Duodenal mucosa (tissue), 2 donors: ENCODE measurements at regions not wholly inside any gene's neighbourhood (a gene's known extent, or its start where the extent isn't known, plus 50 kb on each side); places are given as distances from the start of the nearest gene placed in this dataset.

Source experiments
- H3K27ac ChIP-seq: one replicate; pipeline ENCODE4 v1.7.0; 2013; ENCODE audit warnings: low read depth, low read length
- H3K27me3 ChIP-seq, 2 donors: one replicate each; pipeline ENCODE4 v1.7.0; 2013; ENCODE audit warnings: low read length in 2 of 2, control low read depth in 1 of 2; ENCODE audit not compliant: insufficient read depth in 2 of 2, control insufficient read depth in 1 of 2
- H3K36me3 ChIP-seq, 2 donors: one replicate each; pipeline ENCODE4 v1.7.0; 2013; ENCODE audit warnings: low read length in 2 of 2, control low read depth in 1 of 2; ENCODE audit not compliant: insufficient read depth in 2 of 2, control insufficient read depth in 1 of 2
- H3K4me1 ChIP-seq, 2 donors: one replicate each; pipeline ENCODE4 v1.7.0; 2013; ENCODE audit warnings: low read length in 2 of 2, control low read depth in 1 of 2; ENCODE audit not compliant: insufficient read depth in 2 of 2, control insufficient read depth in 1 of 2
- H3K4me3 ChIP-seq, 2 donors: one replicate each; pipeline ENCODE4 v1.7.0; 2013; ENCODE audit warnings: low read length in 2 of 2, low read depth in 1 of 2
- H3K9ac ChIP-seq, 2 donors: one replicate each; pipeline ENCODE4 v1.7.0; 2013; ENCODE audit warnings: low read length in 2 of 2, low read depth in 1 of 2
- H3K9me3 ChIP-seq, 2 donors: one replicate each; pipeline ENCODE4 v1.7.0; 2013; ENCODE audit warnings: low read length in 2 of 2, control low read depth in 1 of 2; ENCODE audit not compliant: control insufficient read depth in 1 of 2

DNA sequence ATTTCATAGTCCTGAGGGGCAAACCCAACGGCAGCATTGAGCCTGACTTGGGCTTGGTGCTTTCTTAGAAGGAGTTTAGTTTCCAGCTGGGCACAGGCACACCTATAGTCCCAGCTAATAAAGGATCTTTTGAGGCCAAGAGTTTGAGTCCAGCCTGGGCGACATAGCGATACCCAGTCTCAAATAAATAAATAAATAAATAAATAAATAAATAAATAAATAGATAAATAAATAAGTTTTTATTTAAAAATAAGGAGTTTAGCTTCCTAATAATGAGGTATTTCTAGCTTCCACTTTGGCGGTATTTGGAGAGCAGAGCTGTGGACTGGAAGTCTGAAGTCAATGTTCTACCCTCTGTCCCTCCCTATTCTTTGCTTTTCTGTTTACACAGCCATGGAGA, 186.6 kb downstream of the URB2 start:
- no peaks in the 10 kb centered on the region for H3K27me3 ChIP-seq
- no peak overlapping the region for H3K9ac ChIP-seq
- no peak overlapping the region for H3K4me3 ChIP-seq
- H3K27ac ChIP-seq = no peak overlapping the region
- H3K36me3 ChIP-seq = no peaks in the 10 kb centered on the region
- peaks cover 8 to 16% of the 10 kb centered on the region in 2 donors for H3K9me3 ChIP-seq
- H3K4me1 ChIP-seq = no peaks in the 10 kb centered on the region

DNA sequence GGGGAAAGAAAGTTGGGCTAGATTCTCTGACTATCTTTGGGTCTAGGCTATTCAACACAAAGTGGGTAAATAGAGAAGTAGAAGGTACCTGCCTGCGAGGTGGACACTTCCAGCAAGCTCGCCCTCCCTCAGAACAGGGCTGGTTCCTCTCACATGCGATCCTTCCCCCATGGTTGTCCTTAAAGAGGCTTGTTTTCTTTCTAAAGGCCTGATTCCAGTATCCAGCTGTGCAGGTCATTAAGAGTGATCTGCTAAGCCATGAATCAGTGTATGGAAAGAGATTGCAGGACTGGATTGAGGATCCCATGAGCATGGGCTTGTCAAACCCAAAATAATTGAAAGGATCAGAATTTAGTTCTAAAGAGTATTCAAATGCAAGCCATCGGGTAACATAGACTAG, 189.0 kb downstream of the URB2 start:
- Histone ChIP-seq H3K4me3 (no peak overlapping the region), H3K36me3 (no peaks in the 10 kb centered on the region), H3K27ac (no peak overlapping the region), H3K9me3 (peaks cover 4 to 5% of the 10 kb centered on the region in 2 donors), H3K9ac (no peak overlapping the region), H3K27me3 (no peaks in the 10 kb centered on the region), H3K4me1 (no peaks in the 10 kb centered on the region)

DNA sequence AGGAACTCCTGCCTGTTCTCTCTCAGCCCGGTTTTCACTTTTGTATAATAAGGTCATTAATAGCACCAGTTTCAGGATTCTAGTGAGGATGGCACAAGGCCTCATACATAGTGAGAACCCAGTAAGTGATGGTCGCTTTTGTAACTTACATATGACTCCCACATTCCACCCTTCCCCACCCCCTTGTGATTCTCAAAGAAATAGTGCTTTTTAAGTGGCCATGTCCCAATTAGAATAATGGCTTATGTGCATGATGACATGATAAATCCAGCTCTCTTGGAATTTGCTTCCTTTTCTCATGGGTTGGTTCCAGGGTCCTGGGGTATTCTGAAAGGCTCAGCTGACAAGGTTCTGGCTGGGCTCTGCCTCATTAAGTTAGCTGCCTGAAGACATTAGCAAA, 189.9 kb downstream of the URB2 start:
- H3K36me3 ChIP-seq = no peaks in the 10 kb centered on the region
- H3K9me3 ChIP-seq = no peaks in the 10 kb centered on the region
- no peaks in the 10 kb centered on the region for H3K27me3 ChIP-seq
- H3K27ac ChIP-seq = no peak overlapping the region
- no peaks in the 10 kb centered on the region for H3K4me1 ChIP-seq
- no peak overlapping the region for H3K9ac ChIP-seq
- no peak overlapping the region for H3K4me3 ChIP-seq

DNA sequence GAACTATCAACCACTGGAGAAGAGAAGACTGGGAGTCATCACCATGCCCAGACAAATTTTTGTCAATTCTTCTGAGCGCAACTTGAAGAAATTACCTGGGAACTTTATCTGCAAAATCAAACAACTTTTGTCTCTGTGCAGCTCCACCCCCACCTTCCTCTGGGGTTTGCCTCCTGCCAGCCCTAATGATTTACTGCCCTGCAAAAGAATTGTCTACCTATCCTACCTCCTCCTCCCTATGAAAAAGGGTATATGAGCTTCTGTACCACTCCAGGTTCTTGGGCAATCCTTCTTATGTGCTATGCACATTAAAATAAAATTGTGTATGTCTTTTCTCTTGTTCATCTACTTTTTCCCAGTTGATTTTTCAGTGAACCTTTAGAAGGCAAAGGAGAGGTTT, 191.9 kb downstream of the URB2 start:
- H3K4me1 ChIP-seq = no peaks in the 10 kb centered on the region
- H3K9ac ChIP-seq = no peak overlapping the region
- H3K9me3 ChIP-seq = no peaks in the 10 kb centered on the region
- no peaks in the 10 kb centered on the region for H3K36me3 ChIP-seq
- H3K27me3 ChIP-seq = no peaks in the 10 kb centered on the region
- no peak overlapping the region for H3K4me3 ChIP-seq
- no peak overlapping the region for H3K27ac ChIP-seq

DNA sequence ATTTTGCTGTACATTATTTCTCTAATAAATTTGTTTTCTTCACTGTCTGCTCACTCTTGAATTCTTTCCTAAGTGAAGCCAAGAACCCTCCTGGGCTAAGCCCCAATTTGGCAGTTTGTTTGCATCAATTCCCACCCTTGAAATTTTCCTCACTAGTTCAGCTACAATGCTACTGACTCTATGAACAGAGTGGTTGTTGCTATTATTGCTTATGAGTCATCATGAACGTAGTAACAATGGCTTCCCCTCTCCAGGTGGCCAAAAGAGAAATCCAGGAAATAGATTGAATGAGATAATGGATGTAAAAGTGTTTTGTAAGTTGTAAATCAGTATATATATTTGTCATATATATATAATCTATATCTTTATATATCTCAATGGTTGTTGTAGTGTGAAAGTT, 193.0 kb downstream of the URB2 start:
- Histone ChIP-seq H3K4me3 (no peak overlapping the region), H3K4me1 (no peaks in the 10 kb centered on the region), H3K9ac (no peak overlapping the region), H3K27me3 (no peaks in the 10 kb centered on the region), H3K36me3 (no peaks in the 10 kb centered on the region), H3K9me3 (no peaks in the 10 kb centered on the region), H3K27ac (no peak overlapping the region)

DNA sequence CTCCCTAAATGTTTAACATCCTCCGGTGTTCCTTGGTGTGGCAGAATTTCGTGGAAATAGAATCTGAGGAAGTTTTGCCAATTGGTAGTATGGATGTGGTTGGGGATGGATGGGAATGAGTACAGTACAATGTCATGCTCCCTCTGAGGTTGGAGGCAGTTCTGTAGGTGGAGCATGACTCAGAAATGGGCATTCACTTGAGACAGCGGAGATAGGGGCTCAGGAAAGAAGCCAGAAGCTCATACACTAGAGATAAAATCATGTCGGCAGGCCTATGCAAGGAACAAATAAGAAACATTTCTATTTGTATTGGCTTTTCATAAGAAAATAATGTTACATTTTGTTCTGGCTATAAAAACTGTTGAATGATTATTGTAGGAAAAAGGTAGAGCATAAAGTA, 196.0 kb downstream of the URB2 start:
- H3K4me1 ChIP-seq = no peaks in the 10 kb centered on the region
- no peak overlapping the region for H3K4me3 ChIP-seq
- no peak overlapping the region for H3K9ac ChIP-seq
- H3K9me3 ChIP-seq = no peaks in the 10 kb centered on the region
- H3K27ac ChIP-seq = no peak overlapping the region
- H3K27me3 ChIP-seq = no peaks in the 10 kb centered on the region
- no peaks in the 10 kb centered on the region for H3K36me3 ChIP-seq

DNA sequence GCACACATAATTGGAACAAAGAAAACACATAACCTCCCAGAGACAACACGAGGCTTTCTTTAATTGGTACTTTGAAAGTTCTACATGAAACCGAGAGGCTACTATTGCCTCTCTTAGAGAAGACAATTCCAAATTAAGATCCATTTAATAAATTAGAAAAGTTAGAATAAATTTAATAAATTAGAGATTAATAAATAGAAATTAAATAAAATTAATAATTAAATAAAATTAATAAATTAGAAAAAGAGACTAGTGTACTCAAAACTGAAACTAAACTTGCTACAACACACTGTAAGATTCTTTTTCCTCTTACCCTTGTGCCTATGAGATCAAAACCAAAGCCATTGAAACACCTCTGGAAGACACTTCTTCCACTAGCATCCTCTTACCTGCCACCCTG, 199.0 kb downstream of the URB2 start:
- no peaks in the 10 kb centered on the region for H3K36me3 ChIP-seq
- no peak overlapping the region for H3K27ac ChIP-seq
- H3K4me3 ChIP-seq = no peak overlapping the region
- H3K9me3 ChIP-seq = no peaks in the 10 kb centered on the region
- H3K27me3 ChIP-seq = peaks cover 0 to 3% of the 10 kb centered on the region in 2 donors
- H3K4me1 ChIP-seq = no peaks in the 10 kb centered on the region
- no peak overlapping the region for H3K9ac ChIP-seq

DNA sequence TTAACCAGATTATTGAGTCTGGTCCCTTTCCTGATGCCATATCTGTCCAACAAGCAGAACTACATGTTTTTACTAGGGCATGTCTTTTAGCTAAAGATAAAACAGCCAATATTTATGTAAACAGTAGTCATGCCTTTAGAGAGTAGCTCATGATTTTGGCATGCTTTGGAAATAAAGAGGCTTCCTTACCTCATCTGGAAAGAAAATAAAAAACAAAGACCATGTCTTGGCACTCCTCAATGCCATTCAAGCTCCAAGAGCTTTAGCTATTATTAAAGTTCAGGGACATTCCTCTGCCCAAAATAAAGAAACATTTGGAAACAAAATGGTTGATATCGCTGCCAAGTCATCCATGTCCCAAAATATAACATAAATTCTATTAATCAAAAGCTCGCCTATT, 202.4 kb downstream of the URB2 start:
- Histone ChIP-seq H3K27me3 (peaks cover 0 to 3% of the 10 kb centered on the region in 2 donors), H3K4me1 (peaks cover 8 to 13% of the 10 kb centered on the region in 2 donors), H3K9me3 (no peaks in the 10 kb centered on the region), H3K4me3 (no peak overlapping the region), H3K9ac (no peak overlapping the region), H3K27ac (no peak overlapping the region), H3K36me3 (no peaks in the 10 kb centered on the region)

DNA sequence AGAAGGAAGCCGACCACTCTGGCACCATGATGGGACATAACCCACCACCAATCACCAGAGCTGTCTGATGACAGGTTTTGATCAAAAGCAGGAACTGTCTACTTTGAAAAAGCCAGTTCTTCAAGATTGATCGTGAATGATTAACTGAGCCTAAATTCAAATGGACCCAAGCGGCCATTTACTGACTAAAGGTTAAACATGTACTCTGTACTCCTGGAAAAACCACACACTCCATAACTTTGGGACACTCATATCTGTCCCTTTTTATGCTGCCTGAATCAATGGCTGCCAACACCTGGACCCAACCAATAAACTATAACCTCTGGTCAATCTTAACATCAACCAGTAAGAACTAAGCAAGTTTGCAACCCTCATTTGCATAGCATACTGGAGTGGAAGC, 206.6 kb downstream of the URB2 start:
- no peak overlapping the region for H3K27ac ChIP-seq
- H3K9ac ChIP-seq = no peak overlapping the region
- no peaks in the 10 kb centered on the region for H3K36me3 ChIP-seq
- H3K9me3 ChIP-seq = no peaks in the 10 kb centered on the region
- H3K27me3 ChIP-seq = peaks cover 0 to 7% of the 10 kb centered on the region in 2 donors
- peaks cover 8 to 13% of the 10 kb centered on the region in 2 donors for H3K4me1 ChIP-seq
- H3K4me3 ChIP-seq = no peak overlapping the region

DNA sequence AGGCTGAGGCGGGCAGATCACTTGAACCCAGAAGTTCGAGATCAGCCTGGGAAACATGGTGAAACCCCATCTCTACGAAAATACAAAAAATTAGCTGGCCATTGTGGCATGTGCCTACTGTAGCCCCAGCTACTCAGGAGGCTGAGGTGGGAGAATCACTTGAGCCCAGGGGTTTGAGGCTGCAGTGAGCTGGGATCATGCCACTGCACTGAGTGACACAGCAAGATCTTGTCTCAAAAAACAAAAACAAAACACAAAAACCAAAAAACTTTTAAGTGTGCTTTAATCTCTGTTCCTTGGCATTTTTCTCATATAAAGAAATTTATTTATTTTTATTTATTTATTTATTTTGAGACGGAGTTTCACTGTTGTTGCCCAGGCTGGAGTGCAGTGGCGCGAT, 208.2 kb downstream of the URB2 start:
- H3K4me3 ChIP-seq = no peak overlapping the region
- H3K36me3 ChIP-seq = no peaks in the 10 kb centered on the region
- no peaks in the 10 kb centered on the region for H3K9me3 ChIP-seq
- no peak overlapping the region for H3K9ac ChIP-seq
- no peak overlapping the region for H3K27ac ChIP-seq
- H3K27me3 ChIP-seq = peaks cover 0 to 4% of the 10 kb centered on the region in 2 donors
- H3K4me1 ChIP-seq = peaks cover 8 to 13% of the 10 kb centered on the region in 2 donors

DNA sequence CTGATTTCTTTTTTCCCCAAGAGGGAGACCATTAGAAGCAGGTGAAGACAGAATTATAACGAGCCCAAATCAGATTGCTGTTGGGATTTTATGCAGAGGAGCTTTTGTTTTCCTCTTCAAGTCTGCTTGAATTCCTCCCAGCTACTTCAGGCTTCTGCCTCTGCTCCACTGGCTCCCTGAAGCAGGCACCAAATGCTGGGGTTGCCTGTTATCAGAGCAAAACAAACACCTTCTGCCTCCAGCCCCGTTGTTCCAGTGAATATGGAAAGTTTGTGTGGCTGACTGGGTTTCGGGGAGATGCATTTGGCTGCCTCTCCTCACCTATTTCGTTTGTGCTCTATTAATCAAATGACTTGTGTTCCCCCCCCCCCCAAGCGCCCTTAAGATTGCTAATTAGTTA, 209.2 kb downstream of the URB2 start:
- Histone ChIP-seq H3K27ac (no peak overlapping the region), H3K4me3 (no peak overlapping the region), H3K36me3 (no peaks in the 10 kb centered on the region), H3K9ac (no peak overlapping the region), H3K4me1 (peaks cover 8 to 13% of the 10 kb centered on the region in 2 donors), H3K27me3 (peaks cover 0 to 4% of the 10 kb centered on the region in 2 donors), H3K9me3 (no peaks in the 10 kb centered on the region)
